ENCODE measurements at regions not wholly inside any gene's neighbourhood (a gene's known extent, or its start where the extent isn't known, plus 50 kb on each side); places are given as distances from the start of the nearest gene placed in this dataset.

GRCh38 chr10:81405399-81405798 lies 469.6 kb upstream of the NRG3 start:
- peaks cover 5% of the 10 kb centered on the region for H3K36me3 Mint-ChIP-seq (ENCODE audit: insufficient read depth, unreplicated experiment)
- intact Hi-C loops (cut with micrococcal nuclease; ENCODE audit: unreplicated experiment): loop anchor here (10.0 kb wide), 1 partner anchor 291 kb away; no protein-coding TSS in a partner anchor

GRCh38 chr10:81414038-81414437 lies 461.0 kb upstream of the NRG3 start:
- DNase-seq: peak; percentile 34
- Mint-ChIP-seq H3K27ac (ENCODE audit: unreplicated experiment) (no peak overlapping the region), H3K27me3 (ENCODE audit: unreplicated experiment) (no peaks in the 10 kb centered on the region), H3K4me3 (ENCODE audit: low read depth, unreplicated experiment) (no peak overlapping the region), H3K9me3 (ENCODE audit: low read depth, unreplicated experiment) (peaks cover 3% of the 10 kb centered on the region), H3K36me3 (ENCODE audit: insufficient read depth, unreplicated experiment) (no peaks in the 10 kb centered on the region), H3K4me1 (ENCODE audit: low read depth, unreplicated experiment) (no peaks in the 10 kb centered on the region)
- peak; percentile 57 for TF ChIP-seq CTCF (IDR thresholded peaks at IDR 0.05; ENCODE audit: unreplicated experiment)
- intact Hi-C loops (cut with micrococcal nuclease; ENCODE audit: unreplicated experiment): loop anchor here (1.0 kb wide), 1 partner anchor 406 kb away; no protein-coding TSS in a partner anchor
- CTCF ChIA-PET: interaction anchor here (0.6 to 1.0 kb wide), 2 partner anchors 17 to 406 kb away, joined by 3 to 14 read pairs; no protein-coding TSS in a partner anchor
- BruUV-seq (replicated peaks): no TSS peak

More at GRCh38 chr10:81405399-81405798, 469.6 kb upstream of the NRG3 start:
- H3K4me3 Mint-ChIP-seq (ENCODE audit: low read depth, unreplicated experiment): no peak overlapping the region
- DNase-seq: no peak
- no peak for TF ChIP-seq CTCF (IDR thresholded peaks at IDR 0.05; ENCODE audit: unreplicated experiment)
- H3K4me1 Mint-ChIP-seq (ENCODE audit: low read depth, unreplicated experiment): peaks cover 42% of the 10 kb centered on the region
- H3K9me3 Mint-ChIP-seq (ENCODE audit: low read depth, unreplicated experiment): no peaks in the 10 kb centered on the region
- no peaks in the 10 kb centered on the region for H3K27me3 Mint-ChIP-seq (ENCODE audit: unreplicated experiment)
- peak overlapping the region; percentile 74 for H3K27ac Mint-ChIP-seq (ENCODE audit: unreplicated experiment)
- no TSS peak for BruUV-seq (replicated peaks)
- CTCF ChIA-PET: interaction anchor here (0.7 to 1.2 kb wide), 2 partner anchors 415 to 713 kb away, joined by 3 read pairs; no protein-coding TSS in a partner anchor

GRCh38 chr10:81426722-81427121 lies 448.3 kb upstream of the NRG3 start:
- intact Hi-C loops (cut with micrococcal nuclease; ENCODE audit: unreplicated experiment): no loop called here
- no peak overlapping the region for H3K4me3 Mint-ChIP-seq (ENCODE audit: low read depth, unreplicated experiment)
- no peaks in the 10 kb centered on the region for H3K9me3 Mint-ChIP-seq (ENCODE audit: low read depth, unreplicated experiment)
- peaks cover 6% of the 10 kb centered on the region for H3K4me1 Mint-ChIP-seq (ENCODE audit: low read depth, unreplicated experiment)
- DNase-seq: no peak
- CTCF ChIA-PET: no interaction called here
- no peaks in the 10 kb centered on the region for H3K36me3 Mint-ChIP-seq (ENCODE audit: insufficient read depth, unreplicated experiment)
- H3K27me3 Mint-ChIP-seq (ENCODE audit: unreplicated experiment): no peaks in the 10 kb centered on the region
- H3K27ac Mint-ChIP-seq (ENCODE audit: unreplicated experiment): no peak overlapping the region
- BruUV-seq (replicated peaks): no TSS peak
- TF ChIP-seq CTCF (IDR thresholded peaks at IDR 0.05; ENCODE audit: unreplicated experiment): no peak

GRCh38 chr10:81428456-81429134 lies 446.4 kb upstream of the NRG3 start:
- Mint-ChIP-seq H3K36me3 (ENCODE audit: insufficient read depth, unreplicated experiment) (no peaks in the 10 kb centered on the region), H3K4me3 (ENCODE audit: low read depth, unreplicated experiment) (no peak overlapping the region), H3K4me1 (ENCODE audit: low read depth, unreplicated experiment) (peaks cover 6% of the 10 kb centered on the region), H3K9me3 (ENCODE audit: low read depth, unreplicated experiment) (peaks cover 3% of the 10 kb centered on the region), H3K27me3 (ENCODE audit: unreplicated experiment) (no peaks in the 10 kb centered on the region), H3K27ac (ENCODE audit: unreplicated experiment) (no peak overlapping the region)
- DNase-seq: no peak
- no TSS peak for BruUV-seq (replicated peaks)
- CTCF ChIA-PET: no interaction called here
- intact Hi-C loops (cut with micrococcal nuclease; ENCODE audit: unreplicated experiment): no loop called here
- TF ChIP-seq CTCF (IDR thresholded peaks at IDR 0.05; ENCODE audit: unreplicated experiment): no peak
